Choroid plexus epithelial cell (primary cell): ENCODE measurements at regions not wholly inside any gene's neighbourhood (a gene's known extent, or its start where the extent isn't known, plus 50 kb on each side); places are given as distances from the start of the nearest gene placed in this dataset.

ENCODE experiments used
- DNase-seq: peaks from one replicate; pipeline ENCODE4 v3.0.0-alpha.2; 2010; ENCODE audit warnings: low read depth
- H3K4me3 ChIP-seq: 2 replicates; pipeline ENCODE4 v1.5.1; 2011; ENCODE audit warnings: low read depth, mild to moderate bottlenecking, control low read depth, low read length, moderate library complexity
- TF ChIP-seq, protein P1 (sequence below): conservative IDR thresholded peaks from 2 replicates; pipeline ENCODE4 v1.5.1; 2011; ENCODE audit warnings: low read depth, mild to moderate bottlenecking, control low read depth, inconsistent platforms, low read length, moderate library complexity

DNA sequence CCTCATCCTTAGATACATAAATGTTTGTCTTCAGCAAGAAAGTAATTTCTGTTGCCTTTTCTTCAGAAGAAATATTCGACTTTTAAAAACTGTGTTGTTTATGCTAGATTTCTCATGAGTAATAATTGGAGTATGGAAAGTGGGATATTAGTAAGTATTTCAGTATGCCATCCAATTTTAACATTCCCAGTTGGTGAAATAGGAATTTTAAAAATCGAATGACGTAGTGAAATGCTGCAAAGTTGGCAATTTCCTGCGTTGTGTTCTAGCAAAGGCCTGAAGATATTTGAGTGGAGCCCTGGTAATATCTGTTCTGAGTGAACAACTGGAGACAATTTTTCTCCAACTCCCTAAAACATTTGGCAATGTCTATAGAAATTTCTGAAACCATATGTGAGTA lies 190.1 kb downstream of the ZNF330 start:
- TF ChIP-seq, protein P1, sequence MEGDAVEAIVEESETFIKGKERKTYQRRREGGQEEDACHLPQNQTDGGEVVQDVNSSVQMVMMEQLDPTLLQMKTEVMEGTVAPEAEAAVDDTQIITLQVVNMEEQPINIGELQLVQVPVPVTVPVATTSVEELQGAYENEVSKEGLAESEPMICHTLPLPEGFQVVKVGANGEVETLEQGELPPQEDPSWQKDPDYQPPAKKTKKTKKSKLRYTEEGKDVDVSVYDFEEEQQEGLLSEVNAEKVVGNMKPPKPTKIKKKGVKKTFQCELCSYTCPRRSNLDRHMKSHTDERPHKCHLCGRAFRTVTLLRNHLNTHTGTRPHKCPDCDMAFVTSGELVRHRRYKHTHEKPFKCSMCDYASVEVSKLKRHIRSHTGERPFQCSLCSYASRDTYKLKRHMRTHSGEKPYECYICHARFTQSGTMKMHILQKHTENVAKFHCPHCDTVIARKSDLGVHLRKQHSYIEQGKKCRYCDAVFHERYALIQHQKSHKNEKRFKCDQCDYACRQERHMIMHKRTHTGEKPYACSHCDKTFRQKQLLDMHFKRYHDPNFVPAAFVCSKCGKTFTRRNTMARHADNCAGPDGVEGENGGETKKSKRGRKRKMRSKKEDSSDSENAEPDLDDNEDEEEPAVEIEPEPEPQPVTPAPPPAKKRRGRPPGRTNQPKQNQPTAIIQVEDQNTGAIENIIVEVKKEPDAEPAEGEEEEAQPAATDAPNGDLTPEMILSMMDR, result no peak
- H3K4me3 ChIP-seq, result no peak overlapping the region
- DNase-seq, result no peak

DNA sequence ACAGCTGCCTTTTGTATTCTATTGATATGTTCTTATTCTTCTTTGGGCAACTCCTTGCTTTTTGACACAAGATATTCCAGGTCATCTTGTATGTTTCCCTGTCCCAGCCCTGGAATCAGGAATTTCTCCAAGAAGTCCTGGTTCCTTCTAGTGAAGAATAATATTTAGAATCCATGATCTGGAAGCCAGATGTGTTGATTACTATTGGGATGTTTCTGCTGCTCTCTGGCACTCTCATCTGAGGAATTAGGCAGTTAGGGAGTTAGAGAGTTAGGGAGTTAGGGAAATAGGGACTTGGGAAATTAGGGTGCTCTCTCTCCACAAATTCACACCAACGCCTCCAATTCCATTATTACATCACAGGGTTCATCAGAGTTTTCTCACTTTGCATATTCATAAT lies 191.2 kb downstream of the ZNF330 start:
- no peak for DNase-seq
- no peak overlapping the region for H3K4me3 ChIP-seq
- TF ChIP-seq, protein P1, result no peak

DNA sequence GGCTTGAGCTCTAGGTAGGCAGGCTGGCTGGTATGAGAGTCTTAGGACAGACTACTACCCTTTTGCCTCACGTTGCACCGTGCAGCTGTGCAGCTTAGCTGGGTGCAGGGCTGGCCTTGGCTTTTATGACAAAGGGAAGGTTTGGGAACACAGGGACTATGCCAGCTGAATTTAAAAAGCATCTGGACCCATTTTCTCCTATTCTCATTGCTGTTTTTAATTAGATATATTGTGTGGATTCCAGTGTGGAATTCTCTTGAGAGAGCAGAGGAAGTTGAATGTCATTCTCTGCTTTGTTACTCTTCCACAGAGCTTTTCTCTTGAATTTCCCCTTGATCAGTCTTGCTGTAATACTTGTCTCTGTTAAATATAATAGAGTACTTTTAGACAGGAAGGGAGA lies 192.7 kb downstream of the ZNF330 start:
- TF ChIP-seq, protein P1, result no peak
- no peak overlapping the region for H3K4me3 ChIP-seq
- DNase-seq, result no peak

DNA sequence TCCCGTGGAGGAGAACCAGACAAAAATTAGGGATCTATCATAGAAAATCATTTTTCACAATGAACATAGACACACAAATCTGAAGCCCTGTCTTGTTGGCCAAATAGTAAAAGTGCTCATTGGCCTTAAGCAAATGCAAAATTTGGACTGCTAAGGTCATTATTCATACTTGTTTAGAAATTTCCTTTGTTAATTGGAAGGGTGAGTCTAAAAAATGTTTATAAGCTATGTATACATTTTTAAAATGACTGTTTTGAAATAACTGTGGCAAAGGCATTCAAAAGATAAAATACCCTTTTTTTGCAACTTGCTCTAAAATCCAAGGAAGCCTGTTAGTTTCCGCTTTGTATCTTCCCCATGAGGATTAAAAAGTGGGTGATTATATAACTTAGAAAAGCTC lies 195.0 kb downstream of the ZNF330 start:
- no peak for DNase-seq
- no peak overlapping the region for H3K4me3 ChIP-seq
- TF ChIP-seq, protein P1, result no peak

DNA sequence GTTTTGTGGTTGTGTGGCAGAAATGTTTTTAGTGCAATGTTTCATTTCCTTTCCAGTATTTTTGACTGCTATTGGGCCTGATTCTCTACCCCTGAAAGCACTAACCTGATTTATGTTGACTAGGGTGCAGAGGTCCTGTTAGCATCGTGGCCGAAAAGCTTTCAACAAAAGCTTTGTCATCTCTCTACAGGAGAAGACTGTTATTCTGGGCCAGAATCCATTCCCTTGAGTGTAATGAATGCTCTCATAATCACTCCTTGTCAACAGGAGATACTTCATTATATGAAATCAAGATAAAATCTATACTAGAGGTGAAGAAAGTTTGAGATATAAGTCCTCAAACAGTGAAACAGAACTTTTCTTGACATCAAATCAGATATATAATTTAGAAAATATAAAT lies 195.5 kb downstream of the ZNF330 start:
- no peak overlapping the region for H3K4me3 ChIP-seq
- no peak for DNase-seq
- TF ChIP-seq, protein P1, result no peak

DNA sequence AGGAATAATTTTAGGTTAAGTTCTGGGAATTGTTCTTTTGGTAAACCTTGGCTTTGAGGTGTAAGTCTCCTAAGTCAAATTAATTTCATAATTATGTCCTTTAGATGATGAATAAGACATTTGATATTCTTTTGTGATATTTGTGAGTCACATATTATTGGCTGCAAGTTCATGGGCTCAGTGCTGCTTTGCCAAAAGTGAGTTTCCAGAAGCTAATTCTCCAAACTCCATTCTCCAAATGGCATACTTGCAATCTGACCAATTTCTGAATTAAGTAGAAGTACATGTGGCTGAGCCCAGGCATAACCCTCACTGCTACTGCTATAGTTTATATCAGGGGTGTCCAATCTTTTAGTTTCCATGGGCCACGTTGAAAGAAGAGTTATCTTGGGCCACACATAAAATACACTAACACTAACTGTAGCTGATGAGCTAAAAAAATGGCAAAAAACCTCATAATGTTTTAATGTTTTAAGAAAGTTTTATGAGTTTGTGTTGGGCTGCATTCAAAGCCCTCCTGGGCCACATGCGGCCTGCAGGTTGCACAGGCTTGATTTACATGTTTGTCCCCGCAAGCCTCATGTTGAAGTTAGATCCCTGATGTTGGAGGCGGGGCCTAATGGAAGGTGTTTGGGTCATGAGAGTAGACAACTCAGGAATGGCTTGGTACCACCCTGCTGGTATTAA lies 196.1 kb downstream of the ZNF330 start:
- DNase-seq, result no peak
- no peak overlapping the region for H3K4me3 ChIP-seq
- TF ChIP-seq, protein P1, result no peak

DNA sequence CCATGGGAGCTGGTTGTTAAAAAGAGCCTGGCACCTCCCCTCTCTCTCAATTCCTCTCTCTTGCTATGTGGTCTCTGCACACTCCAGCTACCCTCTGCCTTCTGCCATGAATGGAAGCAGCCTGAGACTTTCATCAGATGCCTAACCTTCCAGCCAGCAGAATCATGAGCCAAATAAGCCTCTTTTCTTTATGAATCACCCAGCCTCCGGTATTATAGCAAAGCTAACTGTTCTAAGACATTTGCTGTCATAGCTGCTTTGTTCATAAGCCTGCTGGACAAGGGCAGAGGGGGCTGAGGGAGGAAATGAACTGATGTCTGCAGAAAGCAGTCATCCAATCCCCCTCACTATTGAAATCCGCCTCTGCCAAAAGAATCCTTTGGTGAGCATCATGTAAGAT lies 196.7 kb downstream of the ZNF330 start:
- TF ChIP-seq, protein P1, result no peak
- no peak for DNase-seq
- H3K4me3 ChIP-seq, result no peak overlapping the region
